ENCODE measurements at regions not wholly inside any gene's neighbourhood (a gene's known extent, or its start where the extent isn't known, plus 50 kb on each side); places are given as distances from the start of the nearest gene placed in this dataset.
"Not testable (repeated sequence)": the region's sequence is repeated elsewhere in the genome, so short reads cannot be mapped to it uniquely, and the experiment has no call there.

DNA sequence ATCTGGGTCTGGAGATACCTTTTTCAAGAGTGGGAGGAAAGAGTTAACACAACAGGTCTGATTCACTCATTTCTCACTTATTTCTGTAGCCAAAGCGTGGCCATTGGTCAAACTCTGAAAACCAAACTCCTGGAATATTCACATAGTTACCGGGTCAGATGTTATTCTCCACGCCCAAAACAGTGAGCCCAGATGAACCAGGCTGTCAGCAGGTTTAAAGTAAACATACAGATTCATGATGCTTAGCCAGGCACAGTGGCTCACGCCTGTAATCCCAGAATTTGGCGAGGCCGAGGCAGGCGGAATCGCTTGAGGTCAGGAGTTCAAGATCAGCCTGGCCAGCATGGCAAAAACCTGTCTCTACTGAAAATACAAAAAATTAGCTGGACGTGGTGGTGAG is 126.1 kb downstream of the SEPTIN7 start:
- TF ChIP-seq CTCF (IDR thresholded peaks at IDR 0.05); ZFX (IDR thresholded peaks at IDR 0.05; ENCODE audit: borderline replicate concordance): not testable (repeated sequence)

Data from 22Rv1 (cell line).